ENCODE measurements at regions not wholly inside any gene's neighbourhood (a gene's known extent, or its start where the extent isn't known, plus 50 kb on each side); places are given as distances from the start of the nearest gene placed in this dataset.

DNA sequence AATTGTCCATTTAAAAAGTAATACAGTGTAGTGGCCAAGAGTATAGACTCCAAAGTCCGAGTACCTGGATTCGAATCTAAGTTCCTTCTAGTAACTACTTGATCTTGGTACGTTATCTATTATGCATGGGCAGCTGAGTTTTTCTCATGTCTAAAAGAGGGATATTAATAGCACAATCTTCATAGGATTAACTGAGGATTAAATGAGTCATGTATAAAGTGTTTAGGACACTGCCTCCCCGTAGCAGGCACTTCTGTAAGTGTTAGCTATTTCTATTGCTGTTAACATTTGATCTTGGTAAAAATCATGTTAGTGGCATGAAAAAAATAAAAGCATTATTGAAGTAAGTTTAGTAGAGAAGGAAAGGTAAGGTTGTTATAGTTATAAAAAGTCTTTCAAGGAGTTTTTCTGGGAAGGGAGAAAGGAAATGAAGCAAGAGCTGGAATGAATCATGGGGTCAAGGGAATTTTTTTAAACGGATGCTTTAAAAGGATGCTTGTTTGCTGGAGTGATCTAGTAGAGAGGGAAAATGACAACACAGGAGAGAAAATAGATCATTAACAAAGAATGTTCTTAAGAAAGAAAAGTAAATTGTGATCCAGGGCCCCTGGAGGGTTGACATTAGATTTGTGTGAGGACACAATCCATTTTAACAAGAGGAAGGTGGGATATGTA, 502.2 kb upstream of the USP15 start:
- DNase-seq: no peak
- no peaks in the 10 kb centered on the region for H3K79me2 ChIP-seq (ENCODE audit: control insufficient read depth, insufficient read depth, low read length)
- no peak overlapping the region for H2BK15ac ChIP-seq (replicated peaks; ENCODE audit: low read depth)
- no peak overlapping the region for H2BK120ac ChIP-seq (ENCODE audit: low read depth, low read length)
- no peak overlapping the region for H3K9ac ChIP-seq (ENCODE audit: low read length)
- H3K36me3 ChIP-seq (ENCODE audit: control insufficient read depth, insufficient read depth, low read length): no peaks in the 10 kb centered on the region
- no peak overlapping the region for H3K56ac ChIP-seq (ENCODE audit: low read length)
- H4K5ac ChIP-seq (ENCODE audit: low read length): no peak overlapping the region
- H2BK5ac ChIP-seq (ENCODE audit: low read length): no peak overlapping the region
- H2AK5ac ChIP-seq (ENCODE audit: low read length): no peak overlapping the region
- H3K4me3 ChIP-seq (ENCODE audit: low read length): no peak overlapping the region
- no peak overlapping the region for H3K4me2 ChIP-seq (ENCODE audit: low read length)
- H3K18ac ChIP-seq (ENCODE audit: low read length): no peak overlapping the region
- H4K8ac ChIP-seq (ENCODE audit: low read depth, low read length): no peak overlapping the region
- no CpG with 5 or more reads among the region's 5 CpGs for WGBS (ENCODE audit: extremely low coverage, insufficient coverage, low lambda C conversion rate)
- no peak overlapping the region for H3K27ac ChIP-seq (ENCODE audit: low read depth, low read length)
- H3K27me3 ChIP-seq (ENCODE audit: insufficient read depth, low read length, poor library complexity): no peaks in the 10 kb centered on the region
- H3K4ac ChIP-seq (ENCODE audit: low read depth, low read length): no peak overlapping the region
- H3K4me1 ChIP-seq (ENCODE audit: control insufficient read depth, low read depth, low read length): no peaks in the 10 kb centered on the region
- H3K23ac ChIP-seq (ENCODE audit: low read length): no peak overlapping the region
- no peaks in the 10 kb centered on the region for H3K79me1 ChIP-seq (ENCODE audit: low read length)

DNA sequence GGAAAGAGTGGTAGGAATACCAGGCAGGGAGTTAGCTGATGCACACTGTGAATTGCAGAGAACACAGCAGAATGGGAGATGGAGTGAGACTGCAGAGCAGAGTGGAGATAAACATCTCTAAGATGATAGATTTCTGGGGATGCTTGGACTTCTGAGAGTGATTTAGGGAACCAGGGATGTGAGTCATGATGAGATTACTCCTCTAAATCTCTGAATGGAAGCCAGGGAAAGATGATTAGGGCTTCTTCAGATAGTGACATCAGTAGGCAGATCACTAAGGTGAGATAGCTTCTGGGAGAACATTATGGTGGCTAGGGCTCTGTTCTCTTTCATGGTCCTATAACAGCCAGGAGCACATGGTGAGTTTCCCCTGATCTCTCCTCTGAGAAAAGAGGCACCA, 501.5 kb upstream of the USP15 start:
- no peak overlapping the region for H2AK5ac ChIP-seq (ENCODE audit: low read length)
- H2BK120ac ChIP-seq (ENCODE audit: low read depth, low read length): no peak overlapping the region
- no peak overlapping the region for H4K5ac ChIP-seq (ENCODE audit: low read length)
- no peak overlapping the region for H3K23ac ChIP-seq (ENCODE audit: low read length)
- H3K79me1 ChIP-seq (ENCODE audit: low read length): no peaks in the 10 kb centered on the region
- H3K4me2 ChIP-seq (ENCODE audit: low read length): no peak overlapping the region
- no peak overlapping the region for H3K56ac ChIP-seq (ENCODE audit: low read length)
- H2BK15ac ChIP-seq (replicated peaks; ENCODE audit: low read depth): no peak overlapping the region
- no peak overlapping the region for H3K27ac ChIP-seq (ENCODE audit: low read depth, low read length)
- H3K27me3 ChIP-seq (ENCODE audit: insufficient read depth, low read length, poor library complexity): no peaks in the 10 kb centered on the region
- H3K4ac ChIP-seq (ENCODE audit: low read depth, low read length): no peak overlapping the region
- H2BK5ac ChIP-seq (ENCODE audit: low read length): no peak overlapping the region
- no peaks in the 10 kb centered on the region for H3K4me1 ChIP-seq (ENCODE audit: control insufficient read depth, low read depth, low read length)
- no peak overlapping the region for H3K4me3 ChIP-seq (ENCODE audit: low read length)
- H3K36me3 ChIP-seq (ENCODE audit: control insufficient read depth, insufficient read depth, low read length): no peaks in the 10 kb centered on the region
- H3K18ac ChIP-seq (ENCODE audit: low read length): no peak overlapping the region
- no peaks in the 10 kb centered on the region for H3K79me2 ChIP-seq (ENCODE audit: control insufficient read depth, insufficient read depth, low read length)
- H3K9ac ChIP-seq (ENCODE audit: low read length): no peak overlapping the region
- no peak overlapping the region for H4K8ac ChIP-seq (ENCODE audit: low read depth, low read length)
- peak; percentile 31 for DNase-seq

- H3K79me2 ChIP-seq (ENCODE audit: control insufficient read depth, insufficient read depth, low read length): no peaks in the 10 kb centered on the region
- H3K4me2 ChIP-seq (ENCODE audit: low read length): no peak overlapping the region
- H3K27ac ChIP-seq (ENCODE audit: low read depth, low read length): no peak overlapping the region
- no peaks in the 10 kb centered on the region for H3K79me1 ChIP-seq (ENCODE audit: low read length)
- no peaks in the 10 kb centered on the region for H3K27me3 ChIP-seq (ENCODE audit: insufficient read depth, low read length, poor library complexity)
- no peak overlapping the region for H2BK5ac ChIP-seq (ENCODE audit: low read length)
- no CpG with 5 or more reads among the region's 1 CpG for WGBS (ENCODE audit: extremely low coverage, insufficient coverage, low lambda C conversion rate)
- H4K8ac ChIP-seq (ENCODE audit: low read depth, low read length): no peak overlapping the region
- no peak overlapping the region for H2BK15ac ChIP-seq (replicated peaks; ENCODE audit: low read depth)
- H2BK120ac ChIP-seq (ENCODE audit: low read depth, low read length): no peak overlapping the region
- no peaks in the 10 kb centered on the region for H3K4me1 ChIP-seq (ENCODE audit: control insufficient read depth, low read depth, low read length)
- no peak for DNase-seq
- no peak overlapping the region for H3K4ac ChIP-seq (ENCODE audit: low read depth, low read length)
- H3K23ac ChIP-seq (ENCODE audit: low read length): no peak overlapping the region
- no peak overlapping the region for H3K9ac ChIP-seq (ENCODE audit: low read length)
- H4K5ac ChIP-seq (ENCODE audit: low read length): no peak overlapping the region
- H3K4me3 ChIP-seq (ENCODE audit: low read length): no peak overlapping the region
- no peak overlapping the region for H3K56ac ChIP-seq (ENCODE audit: low read length)
- H3K36me3 ChIP-seq (ENCODE audit: control insufficient read depth, insufficient read depth, low read length): no peaks in the 10 kb centered on the region
- no peak overlapping the region for H2AK5ac ChIP-seq (ENCODE audit: low read length)
- no peak overlapping the region for H3K18ac ChIP-seq (ENCODE audit: low read length)
These were observed 494.3 kb upstream of the USP15 start for GRCh38 chr12:61765926-61766325.

DNA sequence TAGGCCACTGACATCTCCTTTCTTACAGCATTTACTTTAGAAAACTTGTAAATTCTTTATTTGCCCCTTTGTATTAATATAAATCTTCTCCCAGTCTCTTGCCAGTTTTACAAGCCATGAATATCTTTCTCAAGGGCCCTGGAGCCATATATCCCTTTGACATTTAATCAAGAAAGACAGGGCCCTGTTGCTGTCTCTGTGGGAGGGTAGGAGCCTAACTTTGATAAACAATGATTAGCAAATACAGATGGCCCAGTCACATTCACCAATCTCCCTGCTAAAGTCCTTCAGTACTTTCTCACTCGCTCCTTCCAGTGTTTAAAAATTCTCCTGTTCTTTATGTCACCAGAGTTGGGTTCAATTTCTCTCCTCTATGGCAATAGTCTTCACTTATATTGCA, 479.8 kb upstream of the USP15 start:
- Histone ChIP-seq H3K23ac (ENCODE audit: low read length) (no peak overlapping the region), H2BK5ac (ENCODE audit: low read length) (no peak overlapping the region), H3K4me1 (ENCODE audit: control insufficient read depth, low read depth, low read length) (peaks cover 7% of the 10 kb centered on the region), H2BK15ac (replicated peaks; ENCODE audit: low read depth) (peak overlapping the region; percentile 57), H3K27ac (ENCODE audit: low read depth, low read length) (peak overlapping the region; percentile 53), H3K4me2 (ENCODE audit: low read length) (no peak overlapping the region), H2AK5ac (ENCODE audit: low read length) (no peak overlapping the region), H3K4ac (ENCODE audit: low read depth, low read length) (no peak overlapping the region), H3K36me3 (ENCODE audit: control insufficient read depth, insufficient read depth, low read length) (no peaks in the 10 kb centered on the region), H3K4me3 (ENCODE audit: low read length) (no peak overlapping the region), H3K79me1 (ENCODE audit: low read length) (no peaks in the 10 kb centered on the region), H3K79me2 (ENCODE audit: control insufficient read depth, insufficient read depth, low read length) (no peaks in the 10 kb centered on the region), H3K18ac (ENCODE audit: low read length) (no peak overlapping the region), H4K5ac (ENCODE audit: low read length) (no peak overlapping the region), H3K9ac (ENCODE audit: low read length) (no peak overlapping the region), H2BK120ac (ENCODE audit: low read depth, low read length) (peak overlapping the region; percentile 78), H4K8ac (ENCODE audit: low read depth, low read length) (no peak overlapping the region), H3K56ac (ENCODE audit: low read length) (no peak overlapping the region), H3K27me3 (ENCODE audit: insufficient read depth, low read length, poor library complexity) (no peaks in the 10 kb centered on the region)
- DNase-seq: peak; percentile 75
- no CpG with 5 or more reads among the region's 1 CpG for WGBS (ENCODE audit: extremely low coverage, insufficient coverage, low lambda C conversion rate)

- peak; percentile 93 for DNase-seq
- Histone ChIP-seq H3K4me3 (ENCODE audit: low read length) (no peak overlapping the region), H3K18ac (ENCODE audit: low read length) (peak overlapping the region; percentile 51), H3K23ac (ENCODE audit: low read length) (no peak overlapping the region), H3K79me1 (ENCODE audit: low read length) (no peaks in the 10 kb centered on the region), H3K36me3 (ENCODE audit: control insufficient read depth, insufficient read depth, low read length) (no peaks in the 10 kb centered on the region), H3K4me1 (ENCODE audit: control insufficient read depth, low read depth, low read length) (peaks cover 7% of the 10 kb centered on the region), H3K79me2 (ENCODE audit: control insufficient read depth, insufficient read depth, low read length) (no peaks in the 10 kb centered on the region), H2BK5ac (ENCODE audit: low read length) (no peak overlapping the region), H3K56ac (ENCODE audit: low read length) (no peak overlapping the region), H3K9ac (ENCODE audit: low read length) (no peak overlapping the region), H3K27me3 (ENCODE audit: insufficient read depth, low read length, poor library complexity) (no peaks in the 10 kb centered on the region), H2AK5ac (ENCODE audit: low read length) (no peak overlapping the region), H3K27ac (ENCODE audit: low read depth, low read length) (peak overlapping the region; percentile 52), H4K8ac (ENCODE audit: low read depth, low read length) (no peak overlapping the region), H2BK15ac (replicated peaks; ENCODE audit: low read depth) (no peak overlapping the region), H3K4ac (ENCODE audit: low read depth, low read length) (no peak overlapping the region), H4K5ac (ENCODE audit: low read length) (no peak overlapping the region), H3K4me2 (ENCODE audit: low read length) (no peak overlapping the region), H2BK120ac (ENCODE audit: low read depth, low read length) (no peak overlapping the region)
- no CpG with 5 or more reads among the region's 1 CpG for WGBS (ENCODE audit: extremely low coverage, insufficient coverage, low lambda C conversion rate)
These were observed 479.1 kb upstream of the USP15 start for GRCh38 chr12:61781021-61781581.

DNA sequence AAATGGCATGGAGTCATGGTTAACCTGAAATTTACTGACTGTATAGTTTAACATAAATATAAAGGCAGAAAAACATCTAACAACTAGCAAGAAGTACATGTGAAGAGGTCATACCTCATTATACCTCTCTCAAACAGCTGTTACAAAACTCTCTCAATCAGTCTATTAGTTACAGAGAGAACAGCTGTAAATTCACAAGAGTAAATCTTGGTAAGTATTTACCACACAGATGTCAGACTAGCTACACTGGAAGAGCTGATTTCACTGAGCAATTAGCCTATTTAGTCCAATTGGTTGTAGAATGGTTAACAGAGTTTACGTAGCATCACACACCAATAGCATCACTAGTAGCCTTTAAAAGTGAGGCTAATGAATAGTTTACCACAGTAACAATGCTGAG, 463.4 kb upstream of the USP15 start:
- no peaks in the 10 kb centered on the region for H3K79me2 ChIP-seq (ENCODE audit: control insufficient read depth, insufficient read depth, low read length)
- no peak overlapping the region for H3K18ac ChIP-seq (ENCODE audit: low read length)
- no peak overlapping the region for H3K4me2 ChIP-seq (ENCODE audit: low read length)
- H3K36me3 ChIP-seq (ENCODE audit: control insufficient read depth, insufficient read depth, low read length): no peaks in the 10 kb centered on the region
- H3K4me3 ChIP-seq (ENCODE audit: low read length): no peak overlapping the region
- H3K27me3 ChIP-seq (ENCODE audit: insufficient read depth, low read length, poor library complexity): no peaks in the 10 kb centered on the region
- H2BK5ac ChIP-seq (ENCODE audit: low read length): no peak overlapping the region
- no peak overlapping the region for H3K27ac ChIP-seq (ENCODE audit: low read depth, low read length)
- no peak overlapping the region for H4K8ac ChIP-seq (ENCODE audit: low read depth, low read length)
- H3K4me1 ChIP-seq (ENCODE audit: control insufficient read depth, low read depth, low read length): no peaks in the 10 kb centered on the region
- no peak overlapping the region for H2BK120ac ChIP-seq (ENCODE audit: low read depth, low read length)
- H3K79me1 ChIP-seq (ENCODE audit: low read length): no peaks in the 10 kb centered on the region
- no peak for DNase-seq
- H3K56ac ChIP-seq (ENCODE audit: low read length): no peak overlapping the region
- H4K5ac ChIP-seq (ENCODE audit: low read length): no peak overlapping the region
- no peak overlapping the region for H2AK5ac ChIP-seq (ENCODE audit: low read length)
- H3K9ac ChIP-seq (ENCODE audit: low read length): no peak overlapping the region
- H3K4ac ChIP-seq (ENCODE audit: low read depth, low read length): no peak overlapping the region
- no CpG with 5 or more reads among the region's 1 CpG for WGBS (ENCODE audit: extremely low coverage, insufficient coverage, low lambda C conversion rate)
- H3K23ac ChIP-seq (ENCODE audit: low read length): no peak overlapping the region
- H2BK15ac ChIP-seq (replicated peaks; ENCODE audit: low read depth): no peak overlapping the region
